Gastroesophageal sphincter (tissue), 3 donors: ENCODE measurements at regions not wholly inside any gene's neighbourhood (a gene's known extent, or its start where the extent isn't known, plus 50 kb on each side); places are given as distances from the start of the nearest gene placed in this dataset.

Experiments used
- CTCF ChIP-seq, 4 experiments: fragments of 200-600 bp in 2 of 4; fragments of 450-650 bp in 2 of 4; sonication (generic) in 1 of 4; IDR thresholded peaks; one replicate each; pipeline ENCODE4 v1.5.1; 2017 to 2019; ENCODE audit warnings: antibody characterized with exemption in 4 of 4, mild to moderate bottlenecking in 2 of 4, moderate library complexity in 2 of 4
- EP300 ChIP-seq: sonication (generic); formaldehyde crosslinking; IDR thresholded peaks from one replicate; pipeline ENCODE4 v1.6.1; 2017; ENCODE audit warnings: antibody characterized with exemption, mild to moderate bottlenecking
- POLR2AphosphoS5 ChIP-seq: sonication (generic); formaldehyde crosslinking; IDR thresholded peaks from one replicate; pipeline ENCODE4 v1.6.1; 2017; ENCODE audit warnings: antibody characterized with exemption

DNA sequence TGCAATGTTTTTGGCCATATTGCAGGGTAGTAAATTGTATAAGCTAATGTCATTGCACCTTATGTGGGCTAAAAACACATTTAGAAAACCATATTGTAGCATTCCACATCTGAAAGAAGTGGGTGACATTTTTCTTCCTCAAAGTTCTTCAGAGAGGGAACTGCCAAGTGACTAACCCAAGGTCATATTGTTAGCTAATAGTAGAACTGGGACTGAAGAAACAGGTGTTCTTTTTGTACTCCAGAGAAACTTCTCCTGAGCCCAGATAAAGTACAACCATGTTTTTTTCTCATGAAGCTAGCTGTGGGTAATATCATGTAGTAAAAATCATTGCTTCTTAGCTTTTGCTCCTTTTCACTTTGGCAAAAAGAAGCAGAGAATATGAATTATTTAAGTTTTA is 333.0 kb downstream of the NSUN3 start:
- TF ChIP-seq CTCF (IDR thresholded peaks at IDR 0.05) = no peak
- TF ChIP-seq POLR2AphosphoS5 = no peak
- TF ChIP-seq EP300 = no peak
